Sigmoid colon (tissue), 4 donors: ENCODE measurements at regions not wholly inside any gene's neighbourhood (a gene's known extent, or its start where the extent isn't known, plus 50 kb on each side); places are given as distances from the start of the nearest gene placed in this dataset.

ENCODE experiments used
- EP300 ChIP-seq, 4 donors: sonication (generic); formaldehyde crosslinking; IDR thresholded peaks; one replicate each; pipeline ENCODE4 v1.6.1; 2017; ENCODE audit warnings: antibody characterized with exemption in 4 of 4
- POLR2A ChIP-seq, 2 donors: fragments of 450-650 bp; IDR thresholded peaks; one replicate each; pipeline ENCODE4 v1.6.1; 2016; ENCODE audit warnings: antibody characterized with exemption in 2 of 2, mild to moderate bottlenecking in 2 of 2, moderate library complexity in 2 of 2
- TF ChIP-seq, protein P1 (sequence below), 4 experiments: fragments of 450-650 bp in 3 of 4; fragments of 200-600 bp in 1 of 4; IDR thresholded peaks; one replicate each; pipeline ENCODE4 v1.5.1; 2016 to 2019; ENCODE audit warnings: antibody characterized with exemption in 4 of 4, mild to moderate bottlenecking in 3 of 4, moderate library complexity in 2 of 4

DNA sequence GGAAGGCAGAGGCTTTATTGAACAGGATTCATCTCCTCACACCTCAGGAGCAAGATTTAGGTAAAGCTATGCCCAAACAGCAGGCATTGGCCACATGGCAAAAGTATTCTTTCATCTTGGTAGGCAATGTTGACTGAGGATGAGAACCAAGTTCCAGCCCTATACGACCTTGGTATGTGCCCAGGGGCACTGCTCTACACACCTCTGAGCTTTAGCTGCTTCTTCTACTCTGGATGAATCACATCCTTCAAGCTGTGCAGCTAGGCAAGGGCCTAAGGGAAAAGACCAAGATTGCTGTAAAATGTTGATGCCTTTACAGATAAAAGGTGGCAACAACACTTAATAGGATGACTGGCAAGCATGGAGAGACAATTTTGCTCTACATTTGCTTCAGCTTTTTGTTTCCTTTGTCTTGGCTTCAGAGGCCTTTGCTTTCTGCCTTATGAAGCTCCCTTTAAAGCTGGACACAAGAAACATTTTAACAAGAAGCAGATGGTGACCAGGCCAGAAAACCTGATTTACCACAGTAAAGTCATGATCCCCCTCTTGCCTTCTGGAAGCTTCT lies 183.3 kb upstream of the KITLG start:
- TF ChIP-seq, protein P1, sequence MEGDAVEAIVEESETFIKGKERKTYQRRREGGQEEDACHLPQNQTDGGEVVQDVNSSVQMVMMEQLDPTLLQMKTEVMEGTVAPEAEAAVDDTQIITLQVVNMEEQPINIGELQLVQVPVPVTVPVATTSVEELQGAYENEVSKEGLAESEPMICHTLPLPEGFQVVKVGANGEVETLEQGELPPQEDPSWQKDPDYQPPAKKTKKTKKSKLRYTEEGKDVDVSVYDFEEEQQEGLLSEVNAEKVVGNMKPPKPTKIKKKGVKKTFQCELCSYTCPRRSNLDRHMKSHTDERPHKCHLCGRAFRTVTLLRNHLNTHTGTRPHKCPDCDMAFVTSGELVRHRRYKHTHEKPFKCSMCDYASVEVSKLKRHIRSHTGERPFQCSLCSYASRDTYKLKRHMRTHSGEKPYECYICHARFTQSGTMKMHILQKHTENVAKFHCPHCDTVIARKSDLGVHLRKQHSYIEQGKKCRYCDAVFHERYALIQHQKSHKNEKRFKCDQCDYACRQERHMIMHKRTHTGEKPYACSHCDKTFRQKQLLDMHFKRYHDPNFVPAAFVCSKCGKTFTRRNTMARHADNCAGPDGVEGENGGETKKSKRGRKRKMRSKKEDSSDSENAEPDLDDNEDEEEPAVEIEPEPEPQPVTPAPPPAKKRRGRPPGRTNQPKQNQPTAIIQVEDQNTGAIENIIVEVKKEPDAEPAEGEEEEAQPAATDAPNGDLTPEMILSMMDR (IDR thresholded peaks at IDR 0.05) = no peak
- no peak for TF ChIP-seq POLR2A (IDR thresholded peaks at IDR 0.05)
- TF ChIP-seq EP300 (IDR thresholded peaks at IDR 0.05) = no peak
